ENCODE measurements at regions not wholly inside any gene's neighbourhood (a gene's known extent, or its start where the extent isn't known, plus 50 kb on each side); places are given as distances from the start of the nearest gene placed in this dataset.

DNA sequence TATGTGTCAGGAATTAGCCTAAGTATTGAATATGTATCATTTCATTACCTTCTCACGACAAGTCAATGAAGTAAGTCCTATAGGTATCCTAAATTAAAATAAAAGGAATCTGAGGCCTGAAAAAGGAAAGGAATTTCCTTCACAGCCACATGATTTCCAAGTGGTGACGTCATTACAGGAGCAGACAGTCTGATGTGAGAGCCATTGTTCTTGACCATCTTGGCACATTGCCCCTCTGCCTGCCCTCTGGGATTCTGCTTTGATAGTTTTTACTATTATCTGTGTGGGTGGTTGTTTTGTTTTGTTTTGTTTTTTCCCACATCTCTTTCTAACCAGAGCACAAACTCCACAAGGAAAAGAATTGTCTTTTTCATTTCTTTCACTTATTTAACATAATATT lies 219.8 kb upstream of the UFL1 start:
- Histone ChIP-seq H3K4me1 (no peaks in the 10 kb centered on the region), H3K36me3 (no peaks in the 10 kb centered on the region), H3K4me3 (no peak overlapping the region), H3K27me3 (ENCODE audit: low read depth) (no peaks in the 10 kb centered on the region), H3K27ac (replicated peaks) (no peak overlapping the region), H3K9me3 (replicated peaks) (peaks cover 9% of the 10 kb centered on the region)
- intact Hi-C loops (cut with micrococcal nuclease): no loop called here
- TF ChIP-seq, protein P1, sequence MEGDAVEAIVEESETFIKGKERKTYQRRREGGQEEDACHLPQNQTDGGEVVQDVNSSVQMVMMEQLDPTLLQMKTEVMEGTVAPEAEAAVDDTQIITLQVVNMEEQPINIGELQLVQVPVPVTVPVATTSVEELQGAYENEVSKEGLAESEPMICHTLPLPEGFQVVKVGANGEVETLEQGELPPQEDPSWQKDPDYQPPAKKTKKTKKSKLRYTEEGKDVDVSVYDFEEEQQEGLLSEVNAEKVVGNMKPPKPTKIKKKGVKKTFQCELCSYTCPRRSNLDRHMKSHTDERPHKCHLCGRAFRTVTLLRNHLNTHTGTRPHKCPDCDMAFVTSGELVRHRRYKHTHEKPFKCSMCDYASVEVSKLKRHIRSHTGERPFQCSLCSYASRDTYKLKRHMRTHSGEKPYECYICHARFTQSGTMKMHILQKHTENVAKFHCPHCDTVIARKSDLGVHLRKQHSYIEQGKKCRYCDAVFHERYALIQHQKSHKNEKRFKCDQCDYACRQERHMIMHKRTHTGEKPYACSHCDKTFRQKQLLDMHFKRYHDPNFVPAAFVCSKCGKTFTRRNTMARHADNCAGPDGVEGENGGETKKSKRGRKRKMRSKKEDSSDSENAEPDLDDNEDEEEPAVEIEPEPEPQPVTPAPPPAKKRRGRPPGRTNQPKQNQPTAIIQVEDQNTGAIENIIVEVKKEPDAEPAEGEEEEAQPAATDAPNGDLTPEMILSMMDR (IDR thresholded peaks at IDR 0.05; ENCODE audit: borderline replicate concordance): no peak
- no peak for DNase-seq

DNA sequence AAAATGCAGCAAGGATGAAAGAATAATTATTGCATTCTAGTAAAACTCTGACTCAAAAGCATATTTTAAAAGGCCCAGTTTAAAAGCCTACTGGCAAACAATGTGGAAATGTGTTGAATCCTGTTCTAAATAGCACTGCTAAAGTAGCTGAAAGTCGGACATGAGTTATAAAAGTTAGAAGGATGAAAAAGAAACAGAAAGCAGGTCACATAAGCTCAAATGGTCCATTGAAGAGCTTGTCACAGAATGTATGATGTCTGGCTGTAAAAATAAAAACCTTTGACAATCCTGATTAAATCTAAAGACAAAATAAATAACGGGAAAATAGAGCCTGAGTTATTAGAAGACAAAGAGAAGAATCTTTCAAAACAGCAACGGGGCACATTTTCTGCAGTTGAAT lies 218.6 kb upstream of the UFL1 start:
- TF ChIP-seq, protein P1 (IDR thresholded peaks at IDR 0.05; ENCODE audit: borderline replicate concordance): no peak
- intact Hi-C loops (cut with micrococcal nuclease): no loop called here
- Histone ChIP-seq H3K4me1 (no peaks in the 10 kb centered on the region), H3K4me3 (no peak overlapping the region), H3K36me3 (no peaks in the 10 kb centered on the region), H3K27me3 (ENCODE audit: low read depth) (no peaks in the 10 kb centered on the region), H3K9me3 (replicated peaks) (peaks cover 7% of the 10 kb centered on the region), H3K27ac (replicated peaks) (no peak overlapping the region)
- DNase-seq: no peak

DNA sequence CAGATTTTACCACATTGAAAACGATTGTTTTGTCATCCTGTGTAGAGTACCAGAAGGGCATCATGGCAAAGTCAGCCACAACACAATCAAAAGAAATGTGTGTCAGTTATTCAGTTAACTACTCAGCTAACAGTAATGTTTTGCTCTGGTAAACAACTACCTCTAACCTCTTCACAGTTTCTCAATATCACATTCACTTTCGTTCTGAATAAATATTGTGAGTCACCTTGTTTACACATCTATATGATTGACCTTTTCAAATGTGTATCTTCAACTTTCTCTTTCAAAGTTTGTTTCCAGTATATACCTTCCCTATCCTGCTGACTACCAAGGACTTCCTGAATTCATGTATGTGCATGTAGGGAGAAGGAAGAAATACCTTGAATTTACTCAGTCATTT lies 216.6 kb upstream of the UFL1 start:
- H3K27ac ChIP-seq (replicated peaks): no peak overlapping the region
- peaks cover 7% of the 10 kb centered on the region for H3K9me3 ChIP-seq (replicated peaks)
- TF ChIP-seq, protein P1 (IDR thresholded peaks at IDR 0.05; ENCODE audit: borderline replicate concordance): no peak
- H3K4me1 ChIP-seq: no peaks in the 10 kb centered on the region
- H3K36me3 ChIP-seq: no peaks in the 10 kb centered on the region
- intact Hi-C loops (cut with micrococcal nuclease): no loop called here
- H3K4me3 ChIP-seq: no peak overlapping the region
- no peaks in the 10 kb centered on the region for H3K27me3 ChIP-seq (ENCODE audit: low read depth)
- no peak for DNase-seq

DNA sequence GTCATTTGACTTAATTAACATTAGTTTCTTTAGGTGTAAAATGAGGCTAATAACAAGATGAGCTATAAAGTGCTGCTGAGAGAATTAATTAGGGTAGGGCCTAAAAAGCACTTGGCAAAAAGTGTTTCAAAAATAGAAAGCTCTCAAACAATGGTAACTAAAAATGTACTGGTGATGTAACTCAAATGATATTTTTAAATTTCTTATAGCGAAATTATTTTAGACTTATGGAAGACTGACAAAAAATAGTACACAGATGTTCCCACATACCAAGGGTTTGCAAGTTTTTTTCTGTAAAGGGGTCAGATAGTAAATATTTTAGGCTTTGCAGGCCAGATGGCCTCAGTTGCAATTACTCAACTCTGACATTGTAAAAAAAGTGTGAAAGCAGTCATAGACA lies 190.7 kb upstream of the UFL1 start:
- Histone ChIP-seq H3K36me3 (no peaks in the 10 kb centered on the region), H3K9me3 (replicated peaks) (peaks cover 26% of the 10 kb centered on the region), H3K27ac (replicated peaks) (no peak overlapping the region), H3K4me3 (no peak overlapping the region), H3K4me1 (no peaks in the 10 kb centered on the region), H3K27me3 (ENCODE audit: low read depth) (no peaks in the 10 kb centered on the region)
- intact Hi-C loops (cut with micrococcal nuclease): no loop called here
- TF ChIP-seq, protein P1 (IDR thresholded peaks at IDR 0.05; ENCODE audit: borderline replicate concordance): no peak
- DNase-seq: no peak

DNA sequence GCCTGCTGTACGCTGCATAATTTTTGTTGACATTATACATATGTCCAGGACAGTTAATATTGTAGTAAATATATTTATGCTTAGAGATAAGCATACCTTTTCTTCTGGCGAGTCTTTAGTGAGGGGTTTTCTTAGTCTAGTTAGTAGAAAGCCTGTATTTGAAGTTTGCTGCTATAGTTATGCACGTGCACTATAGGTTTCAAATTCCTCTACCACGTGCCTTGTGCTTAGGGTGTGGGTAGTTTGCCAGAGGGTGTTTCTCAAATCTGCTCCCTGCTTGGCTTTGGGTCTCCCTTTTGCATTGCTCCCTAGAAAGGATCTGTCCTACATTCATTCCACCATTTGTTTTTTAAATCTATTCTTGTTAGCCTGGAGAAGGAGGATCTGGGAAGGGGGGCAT lies 181.4 kb upstream of the UFL1 start:
- H3K27me3 ChIP-seq (ENCODE audit: low read depth): no peaks in the 10 kb centered on the region
- peaks cover 24% of the 10 kb centered on the region for H3K9me3 ChIP-seq (replicated peaks)
- TF ChIP-seq, protein P1 (IDR thresholded peaks at IDR 0.05; ENCODE audit: borderline replicate concordance): no peak
- intact Hi-C loops (cut with micrococcal nuclease): no loop called here
- H3K36me3 ChIP-seq: no peaks in the 10 kb centered on the region
- no peaks in the 10 kb centered on the region for H3K4me1 ChIP-seq
- no peak for DNase-seq
- H3K27ac ChIP-seq (replicated peaks): no peak overlapping the region
- H3K4me3 ChIP-seq: no peak overlapping the region

DNA sequence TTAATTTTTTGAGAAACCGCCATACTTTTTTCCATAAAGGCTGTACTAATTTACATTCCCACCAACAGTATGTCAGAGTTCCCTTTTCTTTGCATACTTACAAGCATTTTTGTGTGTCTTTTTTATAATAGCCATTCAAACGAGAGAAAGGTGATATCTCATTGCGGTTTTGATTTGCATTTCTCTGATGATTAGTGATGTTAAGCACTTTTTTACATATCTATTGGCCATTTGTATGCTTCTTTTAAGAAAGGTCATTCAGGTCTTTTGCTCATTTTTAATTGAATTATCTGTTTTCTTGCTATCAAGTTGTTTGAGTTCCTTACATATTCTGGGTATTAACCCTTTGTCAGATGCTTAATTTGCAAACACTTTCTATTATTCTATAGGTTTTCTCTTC lies 176.1 kb upstream of the UFL1 start:
- H3K36me3 ChIP-seq: no peaks in the 10 kb centered on the region
- H3K27ac ChIP-seq (replicated peaks): no peak overlapping the region
- no peaks in the 10 kb centered on the region for H3K4me1 ChIP-seq
- intact Hi-C loops (cut with micrococcal nuclease): no loop called here
- H3K9me3 ChIP-seq (replicated peaks): peaks cover 19% of the 10 kb centered on the region
- H3K4me3 ChIP-seq: no peak overlapping the region
- H3K27me3 ChIP-seq (ENCODE audit: low read depth): no peaks in the 10 kb centered on the region
- DNase-seq: no peak
- TF ChIP-seq, protein P1 (IDR thresholded peaks at IDR 0.05; ENCODE audit: borderline replicate concordance): no peak
